MCF 10A (cell line): ENCODE measurements at regions not wholly inside any gene's neighbourhood (a gene's known extent, or its start where the extent isn't known, plus 50 kb on each side); places are given as distances from the start of the nearest gene placed in this dataset.

ENCODE experiments used
- BruUV-seq: library from RNA; stranded (reverse); fragments of 400-500 nt; replicated peaks from 2 replicates; lab custom pipeline; 2021; lab: Mats Ljungman, UMichigan
- CTCF ChIA-PET: fragments of 300-600 bp; sonication (Branson Sonifier 250); formaldehyde crosslinking; extraction: SDS; loops from one replicate; lab custom pipeline; 2021; ENCODE audit warnings: antibody characterized with exemption, inconsistent platforms; lab: Yijun Ruan, JAX
- POLR2A ChIA-PET: fragments of 300-600, 350-650 bp; sonication (Branson Sonifier 250); formaldehyde crosslinking; extraction: SDS; loops from one replicate; lab custom pipeline; 2020; ENCODE audit warnings: antibody characterized with exemption, inconsistent platforms; lab: Yijun Ruan, JAX
- DNase-seq: peaks from one replicate; pipeline ENCODE4 v3.0.0-alpha.2; 2018; ENCODE audit not compliant: unreplicated experiment
- H3K27ac Mint-ChIP-seq: one replicate; pipeline ENCODE4 v1.8.0; 2022; ENCODE audit warnings: mild to moderate bottlenecking, low read depth, mixed read lengths; ENCODE audit not compliant: unreplicated experiment
- H3K27me3 Mint-ChIP-seq: one replicate; pipeline ENCODE4 v1.8.0; 2022; ENCODE audit warnings: mixed read lengths; ENCODE audit not compliant: insufficient read depth, unreplicated experiment
- H3K36me3 Mint-ChIP-seq: one replicate; pipeline ENCODE4 v1.8.0; 2022; ENCODE audit warnings: mild to moderate bottlenecking, moderate library complexity, mixed read lengths; ENCODE audit not compliant: insufficient read depth, unreplicated experiment
- H3K4me1 Mint-ChIP-seq: one replicate; pipeline ENCODE4 v1.8.0; 2022; ENCODE audit warnings: mixed read lengths; ENCODE audit not compliant: insufficient read depth, unreplicated experiment
- H3K4me3 Mint-ChIP-seq: one replicate; pipeline ENCODE4 v1.8.0; 2022; ENCODE audit warnings: mild to moderate bottlenecking, moderate library complexity, mixed read lengths; ENCODE audit not compliant: unreplicated experiment
- H3K9me3 Mint-ChIP-seq: one replicate; pipeline ENCODE4 v1.8.0; 2022; ENCODE audit warnings: mixed read lengths; ENCODE audit not compliant: unreplicated experiment
- intact Hi-C: fragments of 100-400 bp; cut with micrococcal nuclease; formaldehyde crosslinking; loops from 2 replicates; pipeline ENCODE4 v1.14.1; 2022
- TF ChIP-seq, protein P1 (sequence below): fragments of 200-600 bp; IDR thresholded peaks from one replicate; pipeline ENCODE4 v1.8.0; 2022; ENCODE audit warnings: antibody characterized with exemption, mild to moderate bottlenecking; ENCODE audit not compliant: unreplicated experiment

DNA sequence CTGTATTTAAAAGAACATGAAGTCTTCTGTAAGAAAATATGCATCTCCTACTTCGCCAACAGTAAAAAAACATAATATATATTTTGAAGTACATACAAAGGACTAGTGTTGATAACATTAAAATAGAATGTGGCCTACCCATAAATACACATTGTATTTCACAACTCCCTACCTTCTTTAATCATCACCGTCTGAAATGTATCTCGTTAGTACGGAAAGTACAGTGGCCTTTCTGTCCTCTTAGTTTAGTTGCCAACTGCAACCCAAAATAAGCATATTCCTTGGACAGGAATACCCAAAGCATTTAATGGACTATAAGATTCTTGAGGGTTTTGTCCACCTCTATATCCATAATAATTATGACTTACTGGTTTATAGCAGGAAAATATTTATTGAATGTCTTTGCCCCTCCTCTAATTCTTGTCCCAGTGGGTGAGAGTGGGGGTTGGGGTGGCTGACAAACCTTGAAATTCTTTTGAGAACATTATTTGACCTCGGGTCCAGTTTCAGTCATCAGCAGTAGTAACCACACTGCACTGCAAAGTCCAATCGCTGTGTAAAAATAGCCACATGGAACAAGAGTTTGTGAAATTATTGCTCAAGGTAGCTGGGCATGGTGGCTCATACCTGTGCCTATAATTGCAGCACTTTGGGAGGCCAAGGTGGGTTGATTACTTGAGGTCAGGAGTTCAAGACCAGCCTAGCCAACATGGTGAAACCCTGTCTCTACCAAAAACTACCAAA, 474.5 kb downstream of the KLHL13 start:
- no peaks in the 10 kb centered on the region for H3K9me3 Mint-ChIP-seq
- H3K4me3 Mint-ChIP-seq: no peak overlapping the region
- no peak for DNase-seq
- H3K4me1 Mint-ChIP-seq: no peaks in the 10 kb centered on the region
- H3K27me3 Mint-ChIP-seq: no peaks in the 10 kb centered on the region
- no peaks in the 10 kb centered on the region for H3K36me3 Mint-ChIP-seq
- TF ChIP-seq, protein P1, sequence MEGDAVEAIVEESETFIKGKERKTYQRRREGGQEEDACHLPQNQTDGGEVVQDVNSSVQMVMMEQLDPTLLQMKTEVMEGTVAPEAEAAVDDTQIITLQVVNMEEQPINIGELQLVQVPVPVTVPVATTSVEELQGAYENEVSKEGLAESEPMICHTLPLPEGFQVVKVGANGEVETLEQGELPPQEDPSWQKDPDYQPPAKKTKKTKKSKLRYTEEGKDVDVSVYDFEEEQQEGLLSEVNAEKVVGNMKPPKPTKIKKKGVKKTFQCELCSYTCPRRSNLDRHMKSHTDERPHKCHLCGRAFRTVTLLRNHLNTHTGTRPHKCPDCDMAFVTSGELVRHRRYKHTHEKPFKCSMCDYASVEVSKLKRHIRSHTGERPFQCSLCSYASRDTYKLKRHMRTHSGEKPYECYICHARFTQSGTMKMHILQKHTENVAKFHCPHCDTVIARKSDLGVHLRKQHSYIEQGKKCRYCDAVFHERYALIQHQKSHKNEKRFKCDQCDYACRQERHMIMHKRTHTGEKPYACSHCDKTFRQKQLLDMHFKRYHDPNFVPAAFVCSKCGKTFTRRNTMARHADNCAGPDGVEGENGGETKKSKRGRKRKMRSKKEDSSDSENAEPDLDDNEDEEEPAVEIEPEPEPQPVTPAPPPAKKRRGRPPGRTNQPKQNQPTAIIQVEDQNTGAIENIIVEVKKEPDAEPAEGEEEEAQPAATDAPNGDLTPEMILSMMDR: no peak
- H3K27ac Mint-ChIP-seq: no peak overlapping the region
- POLR2A ChIA-PET: no interaction called here
- intact Hi-C loops: no loop called here
- no TSS peak for BruUV-seq
- CTCF ChIA-PET: no interaction called here

DNA sequence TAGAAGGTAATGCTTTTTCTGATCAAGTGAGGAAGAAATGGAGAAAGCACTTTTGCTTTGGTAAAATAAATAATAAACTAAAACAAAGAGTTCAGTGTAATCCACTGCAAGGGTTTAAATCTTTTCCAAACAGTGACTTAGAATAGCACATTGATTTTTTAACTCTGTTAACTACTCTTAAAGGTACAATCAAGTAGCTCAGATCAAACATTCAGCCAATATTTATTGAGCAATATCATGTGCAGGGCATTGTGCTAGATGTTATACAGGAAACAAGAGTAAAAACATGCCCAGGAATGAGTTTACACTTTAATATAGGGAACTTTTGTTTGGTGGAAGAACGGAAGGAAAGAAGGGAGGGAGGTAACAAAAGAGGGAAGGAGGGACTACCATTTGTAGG, 479.8 kb downstream of the KLHL13 start:
- intact Hi-C loops: no loop called here
- Mint-ChIP-seq H3K4me3 (no peak overlapping the region), H3K27me3 (no peaks in the 10 kb centered on the region), H3K4me1 (no peaks in the 10 kb centered on the region), H3K36me3 (no peaks in the 10 kb centered on the region), H3K27ac (no peak overlapping the region), H3K9me3 (no peaks in the 10 kb centered on the region)
- TF ChIP-seq, protein P1: no peak
- POLR2A ChIA-PET: interaction anchor here (1.5 kb wide), 1 partner anchor 10 kb away, joined by 5 read pairs; no protein-coding TSS in a partner anchor
- DNase-seq: no peak
- CTCF ChIA-PET: no interaction called here
- no TSS peak for BruUV-seq

DNA sequence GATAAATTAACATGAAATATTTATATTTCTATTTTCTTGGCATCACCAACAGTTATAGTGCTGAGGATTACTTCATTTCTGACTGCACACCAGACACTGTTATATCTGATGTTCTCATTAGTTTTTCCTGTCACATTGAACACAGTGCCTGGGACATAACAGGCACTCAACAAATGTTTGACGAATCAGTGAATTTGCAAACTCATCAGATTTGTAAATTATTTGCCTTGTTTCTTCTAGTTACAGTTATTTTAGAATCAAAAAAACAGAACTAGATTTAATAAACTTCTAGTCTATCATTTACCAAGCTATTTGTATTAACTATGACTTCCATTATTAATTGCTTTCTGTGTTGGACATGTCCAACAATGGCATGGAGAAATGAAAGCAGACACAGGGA, 483.3 kb downstream of the KLHL13 start:
- Mint-ChIP-seq H3K27me3 (no peaks in the 10 kb centered on the region), H3K4me1 (no peaks in the 10 kb centered on the region), H3K9me3 (no peaks in the 10 kb centered on the region), H3K27ac (no peak overlapping the region), H3K4me3 (no peak overlapping the region), H3K36me3 (no peaks in the 10 kb centered on the region)
- intact Hi-C loops: no loop called here
- TF ChIP-seq, protein P1: no peak
- no TSS peak for BruUV-seq
- no peak for DNase-seq
- CTCF ChIA-PET: no interaction called here
- POLR2A ChIA-PET: no interaction called here

DNA sequence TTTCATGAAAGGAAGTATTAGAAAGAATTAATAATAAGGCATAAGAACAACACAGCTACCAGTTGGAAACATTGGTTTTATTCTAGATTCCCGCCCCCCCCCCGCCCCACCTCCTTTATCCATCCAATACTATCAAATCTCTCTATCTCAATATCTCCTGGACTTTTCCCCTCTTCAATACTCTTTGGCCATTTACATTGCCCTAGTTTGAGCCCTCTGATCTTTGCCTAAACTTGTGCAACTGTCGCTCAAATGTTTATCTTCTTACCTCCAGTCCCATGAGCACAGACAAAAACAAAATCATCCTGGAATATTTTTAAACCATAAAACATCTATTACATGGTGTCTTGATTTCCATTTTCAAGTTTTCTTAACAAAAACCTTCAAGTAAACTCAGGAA, 488.2 kb downstream of the KLHL13 start:
- POLR2A ChIA-PET: no interaction called here
- BruUV-seq: no TSS peak

More for the DNA sequence above, 488.2 kb downstream of the KLHL13 start:
- TF ChIP-seq, protein P1: no peak
- Mint-ChIP-seq H3K27me3 (no peaks in the 10 kb centered on the region), H3K27ac (no peak overlapping the region), H3K9me3 (no peaks in the 10 kb centered on the region), H3K36me3 (no peaks in the 10 kb centered on the region), H3K4me3 (no peak overlapping the region), H3K4me1 (no peaks in the 10 kb centered on the region)
- intact Hi-C loops: no loop called here
- CTCF ChIA-PET: interaction anchor here (0.6 kb wide), 1 partner anchor 987 kb away, joined by 4 read pairs; no protein-coding TSS in a partner anchor
- no peak for DNase-seq
